HEK293 (cell line): ENCODE measurements at regions not wholly inside any gene's neighbourhood (a gene's known extent, or its start where the extent isn't known, plus 50 kb on each side); places are given as distances from the start of the nearest gene placed in this dataset.

ENCODE experiments used
- GLI4 ChIP-seq: fragments of 450-650 bp; formaldehyde crosslinking; IDR thresholded peaks from 2 replicates; pipeline ENCODE4 v1.5.1; 2016; ENCODE audit warnings: missing biosample characterization, missing genetic modification characterization
- HOXA7 ChIP-seq: sonication (generic); formaldehyde crosslinking; IDR thresholded peaks from 2 replicates; pipeline ENCODE4 v1.8.1; 2022; ENCODE audit warnings: missing genetic modification reagents, borderline replicate concordance
- REST ChIP-seq: fragments of 450-650 bp; formaldehyde crosslinking; IDR thresholded peaks from 2 replicates; pipeline ENCODE4 v1.5.1; 2016; ENCODE audit warnings: missing biosample characterization, missing genetic modification characterization
- SETDB1 ChIP-seq: IDR thresholded peaks from one replicate; pipeline ENCODE4 v1.6.1; 2017; ENCODE audit warnings: mild to moderate bottlenecking, low read length, moderate library complexity, mixed read lengths; ENCODE audit not compliant: insufficient read length
- TCF7L2 ChIP-seq: IDR thresholded peaks from 2 replicates; pipeline ENCODE4 v1.6.1; 2011; ENCODE audit warnings: low read depth, mild to moderate bottlenecking, inconsistent platforms, low read length, moderate library complexity, borderline replicate concordance
- YY1 ChIP-seq: fragments of 450-650 bp; formaldehyde crosslinking; IDR thresholded peaks from 2 replicates; pipeline ENCODE4 v1.5.1; 2018; ENCODE audit warnings: missing biosample characterization, missing genetic modification characterization
- ZNF157 ChIP-seq: fragments of 450-650 bp; formaldehyde crosslinking; IDR thresholded peaks from 2 replicates; pipeline ENCODE4 v1.5.1; 2016; ENCODE audit warnings: missing biosample characterization, missing genetic modification characterization
- ZNF221 ChIP-seq: fragments of 450-650 bp; formaldehyde crosslinking; IDR thresholded peaks from 2 replicates; pipeline ENCODE4 v1.5.1; 2017; ENCODE audit warnings: missing biosample characterization, missing genetic modification characterization, borderline replicate concordance
- ZNF274 ChIP-seq, 2 experiments: fragments of 200-500 bp in 1 of 2; fragments of 450-650 bp in 1 of 2; sonication (Bioruptor generic) in 1 of 2; formaldehyde crosslinking in 1 of 2; IDR thresholded peaks; 2 replicates each; pipeline versions ENCODE4 v1.5.1 to v1.6.1; 2014 to 2016; ENCODE audit warnings: borderline replicate concordance in 1 of 2, inconsistent platforms in 1 of 2, low read length in 1 of 2, missing biosample characterization in 1 of 2, missing genetic modification characterization in 1 of 2
- ZNF580 ChIP-seq: fragments of 450-650 bp; formaldehyde crosslinking; IDR thresholded peaks from 2 replicates; pipeline ENCODE4 v1.5.1; 2016; ENCODE audit warnings: missing biosample characterization, missing genetic modification characterization
- TF ChIP-seq, protein P1 (sequence below): fragments of 450-650 bp; formaldehyde crosslinking; IDR thresholded peaks from 2 replicates; pipeline ENCODE4 v1.5.1; 2016; ENCODE audit warnings: missing biosample characterization, missing genetic modification characterization
- TF ChIP-seq, protein P2 (sequence below): fragments of 450-650 bp; formaldehyde crosslinking; IDR thresholded peaks from 2 replicates; pipeline ENCODE4 v1.5.1; 2016; ENCODE audit warnings: missing biosample characterization, missing genetic modification characterization
- TF ChIP-seq, protein P3 (sequence below): fragments of 450-650 bp; IDR thresholded peaks from 2 replicates; pipeline ENCODE4 v1.5.1; 2018; ENCODE audit warnings: missing biosample characterization, missing genetic modification characterization

DNA sequence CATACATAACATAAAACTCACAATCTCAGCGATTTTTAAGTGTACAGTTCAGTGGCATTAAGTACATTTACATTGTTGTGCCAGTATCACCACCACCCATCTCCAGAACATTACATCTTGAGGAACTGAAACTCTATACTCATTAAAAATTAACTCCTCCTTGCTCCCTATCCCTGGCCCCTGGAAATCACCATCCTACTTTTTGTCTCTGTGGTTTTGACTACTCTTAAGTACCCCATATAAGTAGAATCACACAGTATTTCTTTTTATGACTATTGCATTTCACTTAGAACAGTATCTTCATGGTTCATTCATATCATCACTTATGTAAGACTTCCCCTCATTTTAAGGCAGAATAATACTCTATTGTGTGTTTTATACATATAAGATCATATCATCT lies 1108.1 kb downstream of the GRIK2 start:
- TF ChIP-seq, protein P1, sequence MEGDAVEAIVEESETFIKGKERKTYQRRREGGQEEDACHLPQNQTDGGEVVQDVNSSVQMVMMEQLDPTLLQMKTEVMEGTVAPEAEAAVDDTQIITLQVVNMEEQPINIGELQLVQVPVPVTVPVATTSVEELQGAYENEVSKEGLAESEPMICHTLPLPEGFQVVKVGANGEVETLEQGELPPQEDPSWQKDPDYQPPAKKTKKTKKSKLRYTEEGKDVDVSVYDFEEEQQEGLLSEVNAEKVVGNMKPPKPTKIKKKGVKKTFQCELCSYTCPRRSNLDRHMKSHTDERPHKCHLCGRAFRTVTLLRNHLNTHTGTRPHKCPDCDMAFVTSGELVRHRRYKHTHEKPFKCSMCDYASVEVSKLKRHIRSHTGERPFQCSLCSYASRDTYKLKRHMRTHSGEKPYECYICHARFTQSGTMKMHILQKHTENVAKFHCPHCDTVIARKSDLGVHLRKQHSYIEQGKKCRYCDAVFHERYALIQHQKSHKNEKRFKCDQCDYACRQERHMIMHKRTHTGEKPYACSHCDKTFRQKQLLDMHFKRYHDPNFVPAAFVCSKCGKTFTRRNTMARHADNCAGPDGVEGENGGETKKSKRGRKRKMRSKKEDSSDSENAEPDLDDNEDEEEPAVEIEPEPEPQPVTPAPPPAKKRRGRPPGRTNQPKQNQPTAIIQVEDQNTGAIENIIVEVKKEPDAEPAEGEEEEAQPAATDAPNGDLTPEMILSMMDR (tag by site-specific recombination): no peak
- no peak for TF ChIP-seq TCF7L2
- TF ChIP-seq HOXA7 (CRISPR knock-in tag): no peak
- no peak for TF ChIP-seq SETDB1
- TF ChIP-seq REST: no peak
- TF ChIP-seq, protein P2, sequence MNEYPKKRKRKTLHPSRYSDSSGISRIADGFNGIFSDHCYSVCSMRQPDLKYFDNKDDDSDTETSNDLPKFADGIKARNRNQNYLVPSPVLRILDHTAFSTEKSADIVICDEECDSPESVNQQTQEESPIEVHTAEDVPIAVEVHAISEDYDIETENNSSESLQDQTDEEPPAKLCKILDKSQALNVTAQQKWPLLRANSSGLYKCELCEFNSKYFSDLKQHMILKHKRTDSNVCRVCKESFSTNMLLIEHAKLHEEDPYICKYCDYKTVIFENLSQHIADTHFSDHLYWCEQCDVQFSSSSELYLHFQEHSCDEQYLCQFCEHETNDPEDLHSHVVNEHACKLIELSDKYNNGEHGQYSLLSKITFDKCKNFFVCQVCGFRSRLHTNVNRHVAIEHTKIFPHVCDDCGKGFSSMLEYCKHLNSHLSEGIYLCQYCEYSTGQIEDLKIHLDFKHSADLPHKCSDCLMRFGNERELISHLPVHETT: no peak
- no peak for TF ChIP-seq ZNF157 (tag by site-specific recombination)
- no peak for TF ChIP-seq ZNF221 (tag by site-specific recombination)
- TF ChIP-seq, protein P3, sequence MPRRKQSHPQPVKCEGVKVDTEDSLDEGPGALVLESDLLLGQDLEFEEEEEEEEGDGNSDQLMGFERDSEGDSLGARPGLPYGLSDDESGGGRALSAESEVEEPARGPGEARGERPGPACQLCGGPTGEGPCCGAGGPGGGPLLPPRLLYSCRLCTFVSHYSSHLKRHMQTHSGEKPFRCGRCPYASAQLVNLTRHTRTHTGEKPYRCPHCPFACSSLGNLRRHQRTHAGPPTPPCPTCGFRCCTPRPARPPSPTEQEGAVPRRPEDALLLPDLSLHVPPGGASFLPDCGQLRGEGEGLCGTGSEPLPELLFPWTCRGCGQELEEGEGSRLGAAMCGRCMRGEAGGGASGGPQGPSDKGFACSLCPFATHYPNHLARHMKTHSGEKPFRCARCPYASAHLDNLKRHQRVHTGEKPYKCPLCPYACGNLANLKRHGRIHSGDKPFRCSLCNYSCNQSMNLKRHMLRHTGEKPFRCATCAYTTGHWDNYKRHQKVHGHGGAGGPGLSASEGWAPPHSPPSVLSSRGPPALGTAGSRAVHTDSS (tag by site-specific recombination): no peak
- TF ChIP-seq YY1: no peak
- TF ChIP-seq ZNF580: no peak
- no peak for TF ChIP-seq ZNF274 (IDR thresholded peaks at IDR 0.05; ENCODE audit: low read length)
- no peak for TF ChIP-seq ZNF274 (tag by site-specific recombination; IDR thresholded peaks at IDR 0.05; ENCODE audit: borderline replicate concordance)
- no peak for TF ChIP-seq GLI4 (tag by site-specific recombination)
